NK-92 (cell line): ENCODE measurements at regions not wholly inside any gene's neighbourhood (a gene's known extent, or its start where the extent isn't known, plus 50 kb on each side); places are given as distances from the start of the nearest gene placed in this dataset.

Source experiments
- DNase-seq: peaks from one replicate; lab custom pipeline; 2025; ENCODE audit not compliant: unreplicated experiment; lab: John Stamatoyannopoulos, UW

GRCh38 chr12:89108265-89108664, 244.0 kb downstream of the DUSP6 start:
- DNase-seq = no peak

- no peak for DNase-seq
Measured at GRCh38 chr12:89106950-89107349, 245.4 kb downstream of the DUSP6 start.

GRCh38 chr12:89105243-89105642, 247.1 kb downstream of the DUSP6 start:
- no peak for DNase-seq

- DNase-seq = no peak
Measured at GRCh38 chr12:89103831-89104230, 248.5 kb downstream of the DUSP6 start.

- no peak for DNase-seq
Measured at GRCh38 chr12:89101440-89101839, 250.9 kb downstream of the DUSP6 start.

- no peak for DNase-seq
Measured at GRCh38 chr12:89098441-89099112, 253.7 kb downstream of the DUSP6 start.

GRCh38 chr12:89092297-89092696, 260.0 kb downstream of the DUSP6 start:
- no peak for DNase-seq

- DNase-seq = no peak
Measured at GRCh38 chr12:89091293-89091841, 260.9 kb downstream of the DUSP6 start.

- DNase-seq = no peak
Measured at GRCh38 chr12:89089264-89089663, 263.0 kb downstream of the DUSP6 start.

- DNase-seq = no peak
Measured at GRCh38 chr12:89087876-89088275, 264.4 kb downstream of the DUSP6 start.

- no peak for DNase-seq
Measured at GRCh38 chr12:89087149-89087825, 265.0 kb downstream of the DUSP6 start.

- DNase-seq = no peak
Measured at GRCh38 chr12:89085421-89085820, 266.9 kb downstream of the DUSP6 start.

GRCh38 chr12:89084751-89085150, 267.6 kb downstream of the DUSP6 start:
- no peak for DNase-seq

GRCh38 chr12:89083491-89083890, 268.8 kb downstream of the DUSP6 start:
- no peak for DNase-seq

- no peak for DNase-seq
Measured at GRCh38 chr12:89082370-89082753, 269.9 kb downstream of the DUSP6 start.

GRCh38 chr12:89081719-89082369, 270.5 kb downstream of the DUSP6 start:
- DNase-seq = no peak

- DNase-seq = no peak
Measured at GRCh38 chr12:89080793-89081465, 271.4 kb downstream of the DUSP6 start.

- no peak for DNase-seq
Measured at GRCh38 chr12:89075880-89076540, 276.3 kb downstream of the DUSP6 start.

GRCh38 chr12:89073659-89074058, 278.6 kb downstream of the DUSP6 start:
- DNase-seq = no peak

GRCh38 chr12:89073027-89073398, 279.3 kb downstream of the DUSP6 start:
- DNase-seq = no peak
